A549 (cell line): ENCODE measurements at regions not wholly inside any gene's neighbourhood (a gene's known extent, or its start where the extent isn't known, plus 50 kb on each side); places are given as distances from the start of the nearest gene placed in this dataset.

Experiments
- BCL3 ChIP-seq: fragments of >200 bp; sonication (Bioruptor Twin); formaldehyde crosslinking; IDR thresholded peaks from 3 replicates; pipeline ENCODE4 v1.6.1; 2016
- BHLHE40 ChIP-seq: IDR thresholded peaks from 2 replicates; pipeline ENCODE4 v1.6.1; 2012; ENCODE audit warnings: low read depth, low read length, inconsistent platforms
- CHD2 ChIP-seq: fragments of 150-350 bp; IDR thresholded peaks from 2 replicates; pipeline ENCODE4 v1.6.1; 2014; ENCODE audit warnings: low read length; ENCODE audit not compliant: partially characterized antibody
- CTCF ChIP-seq: fragments of >200 bp; sonication (Bioruptor Twin); formaldehyde crosslinking; IDR thresholded peaks from 3 replicates; pipeline ENCODE4 v1.5.1; 2016
- E2F6 ChIP-seq: IDR thresholded peaks from 2 replicates; pipeline ENCODE4 v1.6.1; 2012; ENCODE audit warnings: low read depth, borderline replicate concordance
- EP300 ChIP-seq, 2 experiments: fragments of >200 bp; sonication (Bioruptor Twin); formaldehyde crosslinking; IDR thresholded peaks; 2 replicates in 1 of 2; 3 replicates in 1 of 2; pipeline ENCODE4 v1.6.1; 2016 to 2017
- MAFK ChIP-seq: fragments of 450-650 bp; IDR thresholded peaks from 2 replicates; pipeline ENCODE4 v1.6.1; 2014; ENCODE audit not compliant: partially characterized antibody
- POLR2A ChIP-seq: IDR thresholded peaks from 2 replicates; pipeline ENCODE4 v1.6.1; 2012; ENCODE audit warnings: mild to moderate bottlenecking, low read length
- POLR2AphosphoS2 ChIP-seq: conservative IDR thresholded peaks from 2 replicates; pipeline ENCODE4 v1.6.1; 2012; ENCODE audit warnings: low read length, improper control_type of control experiment, inconsistent platforms
- RAD21 ChIP-seq, 2 experiments: fragments of >200 bp in 1 of 2; sonication (Bioruptor Twin) in 1 of 2; formaldehyde crosslinking in 1 of 2; IDR thresholded peaks in 1 of 2; conservative IDR thresholded peaks in 1 of 2; 2 replicates in 1 of 2; 3 replicates in 1 of 2; pipeline ENCODE4 v1.6.1; 2012 to 2018; ENCODE audit warnings: inconsistent platforms in 1 of 2
- RCOR1 ChIP-seq: fragments of 150-350 bp; IDR thresholded peaks from 2 replicates; pipeline ENCODE4 v1.6.1; 2014; ENCODE audit warnings: antibody characterized with exemption, low read length, low read depth
- TFCP2L1 ChIP-seq: fragments of 250-450 bp; sonication (Bioruptor Pico); IDR thresholded peaks from 2 replicates; pipeline ENCODE4 v1.5.0; 2021; ENCODE audit warnings: mild to moderate bottlenecking
- USF2 ChIP-seq: fragments of 450-650 bp; IDR thresholded peaks from 2 replicates; pipeline ENCODE4 v1.6.1; 2014; ENCODE audit warnings: antibody characterized with exemption

GRCh38 chr7:21185653-21186265, 242.1 kb upstream of the SP4 start:
- TF ChIP-seq POLR2A (no peak), RCOR1 (no peak), POLR2AphosphoS2 (no peak), E2F6 (no peak), EP300 (IDR thresholded peaks at IDR 0.05) (no peak), CHD2 (no peak), CTCF (no peak), TFCP2L1 (CRISPR knock-in tag) (no peak), RAD21 (conservative IDR thresholded peaks at IDR 0.05 in 1 of 2, IDR thresholded peaks at IDR 0.05 in 1 of 2) (no peak), USF2 (no peak), BCL3 (no peak), MAFK (no peak), BHLHE40 (no peak)
